Suppressor macrophage treated with lipopolysaccharide for 1 hour (primary cell): ENCODE measurements at regions not wholly inside any gene's neighbourhood (a gene's known extent, or its start where the extent isn't known, plus 50 kb on each side); places are given as distances from the start of the nearest gene placed in this dataset.
A peak's percentile ranks its signal among the peaks of the same experiment; 100 is the strongest.
"Not testable (repeated sequence)": the region's sequence is repeated elsewhere in the genome, so short reads cannot be mapped to it uniquely, and the experiment has no call there.

ENCODE experiments used
- DNase-seq, 3 donors: peaks; one replicate each; pipeline ENCODE4 v3.0.0-alpha.2; 2020 to 2022

GRCh38 chr1:117757668-117758067, 151.8 kb downstream of the TENT5C start:
- DNase-seq, result no peak

- peak; percentile 70 to 79 (median 74) for DNase-seq
Observed at GRCh38 chr1:117758444-117759316, 152.8 kb downstream of the TENT5C start.

GRCh38 chr1:117759535-117759934, 153.7 kb downstream of the TENT5C start:
- no peak for DNase-seq

GRCh38 chr1:117760069-117760468, 154.2 kb downstream of the TENT5C start:
- DNase-seq, result no peak

GRCh38 chr1:117760485-117760884, 154.6 kb downstream of the TENT5C start:
- DNase-seq, result no peak

- DNase-seq, result not testable (repeated sequence)
Observed at GRCh38 chr1:117767756-117768155, 161.7 kb downstream of the GDAP2 start.

- no peak for DNase-seq
Observed at GRCh38 chr1:117770981-117771531, 158.4 kb downstream of the GDAP2 start.

- no peak for DNase-seq
Observed at GRCh38 chr1:117779364-117779763, 150.1 kb downstream of the GDAP2 start.

GRCh38 chr1:117780687-117781475, 148.5 kb downstream of the GDAP2 start:
- no peak for DNase-seq

- no peak for DNase-seq
Observed at GRCh38 chr1:117782056-117782455, 147.4 kb downstream of the GDAP2 start.

- DNase-seq, result no peak
Observed at GRCh38 chr1:117783606-117784396, 145.6 kb downstream of the GDAP2 start.

- DNase-seq, result no peak
Observed at GRCh38 chr1:117788014-117788413, 141.4 kb downstream of the GDAP2 start.

- DNase-seq, result no peak
Observed at GRCh38 chr1:117793413-117793812, 136.0 kb downstream of the GDAP2 start.

GRCh38 chr1:117794073-117794472, 135.3 kb downstream of the GDAP2 start:
- DNase-seq, result no peak

GRCh38 chr1:117795190-117795589, 134.2 kb downstream of the GDAP2 start:
- no peak for DNase-seq

GRCh38 chr1:117795792-117796191, 133.6 kb downstream of the GDAP2 start:
- no peak for DNase-seq

- no peak for DNase-seq
Observed at GRCh38 chr1:117796226-117796625, 133.2 kb downstream of the GDAP2 start.

- DNase-seq, result no peak
Observed at GRCh38 chr1:117798550-117798949, 130.9 kb downstream of the GDAP2 start.

GRCh38 chr1:117802531-117803257, 126.7 kb downstream of the GDAP2 start:
- no peak for DNase-seq

- no peak for DNase-seq
Observed at GRCh38 chr1:117803318-117803717, 126.1 kb downstream of the GDAP2 start.

- DNase-seq, result no peak
Observed at GRCh38 chr1:117809764-117810163, 119.7 kb downstream of the GDAP2 start.

- no peak for DNase-seq
Observed at GRCh38 chr1:117810553-117810952, 118.9 kb downstream of the GDAP2 start.
